Endothelial cell of umbilical vein (primary cell): ENCODE measurements at regions not wholly inside any gene's neighbourhood (a gene's known extent, or its start where the extent isn't known, plus 50 kb on each side); places are given as distances from the start of the nearest gene placed in this dataset.

Experiments
- BruUV-seq: library from RNA; stranded (reverse); fragments of 400-500 nt; replicated peaks from 2 replicates; lab custom pipeline; 2021; lab: Mats Ljungman, UMichigan
- CTCF ChIA-PET: fragments of 300-600, 350-600 bp; sonication (Branson Sonifier 250); formaldehyde crosslinking; loops from one replicate; lab custom pipeline; 2021; ENCODE audit warnings: antibody characterized with exemption, inconsistent platforms; lab: Charles Lee
- POLR2A ChIA-PET: fragments of 300-600, 350-600 bp; sonication (Branson Sonifier 250); formaldehyde crosslinking; loops from one replicate; lab custom pipeline; 2021; ENCODE audit warnings: antibody characterized with exemption, inconsistent platforms; lab: Charles Lee
- DNase-seq: peaks from one replicate; pipeline ENCODE4 v3.0.0-alpha.2; 2011; ENCODE audit warnings: low read depth, low spot score
- FAIRE-seq: peaks from 2 replicates; lab custom pipeline; 2011; peaks lifted over from hg19 to GRCh38; lab: Jason Lieb, UNC
- H2AFZ ChIP-seq: 2 replicates; pipeline ENCODE4 v1.6.0; 2012; ENCODE audit warnings: low read depth, low read length, control low read depth, inconsistent platforms
- H3K27ac ChIP-seq: 2 replicates; pipeline ENCODE4 v1.5.1; 2011; ENCODE audit warnings: low read depth, mild to moderate bottlenecking, control low read depth, low read length, moderate library complexity; ENCODE audit not compliant: insufficient read depth
- H3K27me3 ChIP-seq, 2 experiments: 2 replicates each; pipeline versions ENCODE4 v1.6.0 to v1.6.1; 2011; ENCODE audit warnings: low read length in 2 of 2, mixed read lengths in 1 of 2; ENCODE audit not compliant: control insufficient read depth in 2 of 2, insufficient read depth in 2 of 2
- H3K36me3 ChIP-seq, 2 experiments: 2 replicates in 1 of 2; 3 replicates in 1 of 2; pipeline ENCODE4 v1.5.1; 2011; ENCODE audit warnings: low read length in 2 of 2, mild to moderate bottlenecking in 1 of 2, moderate library complexity in 1 of 2; ENCODE audit not compliant: control insufficient read depth in 2 of 2, insufficient read depth in 2 of 2; ENCODE audit errors: extremely low read depth in 1 of 2
- H3K4me1 ChIP-seq: 3 replicates; pipeline ENCODE4 v1.5.1; 2011; ENCODE audit warnings: mild to moderate bottlenecking, low read length; ENCODE audit not compliant: control insufficient read depth, insufficient read depth; ENCODE audit errors: extremely low read depth
- H3K4me2 ChIP-seq: 2 replicates; pipeline ENCODE4 v1.6.1; 2011; ENCODE audit warnings: low read length, control low read depth, mixed read lengths; ENCODE audit not compliant: insufficient read depth
- H3K4me3 ChIP-seq, 3 experiments: fragments of 200-600 bp in 1 of 3; sonication (generic), shearing (Covaris generic) in 1 of 3; replicated peaks in 1 of 3; 2 replicates each; pipeline ENCODE4 v1.5.1; 2011 to 2016; ENCODE audit warnings: control low read depth in 3 of 3, low read length in 3 of 3, mild to moderate bottlenecking in 2 of 3, inconsistent platforms in 1 of 3, low read depth in 1 of 3, moderate library complexity in 1 of 3; ENCODE audit not compliant: insufficient read depth in 1 of 3
- H3K79me2 ChIP-seq: 2 replicates; pipeline ENCODE4 v1.6.0; 2012; ENCODE audit warnings: low read length, inconsistent platforms; ENCODE audit not compliant: control insufficient read depth, insufficient read depth
- H3K9ac ChIP-seq: replicated peaks from 2 replicates; pipeline ENCODE3; 2011; ENCODE audit warnings: low read length, control low read depth; ENCODE audit not compliant: insufficient read depth; ENCODE audit errors: extremely low read depth
- H3K9me1 ChIP-seq: replicated peaks from 3 replicates; pipeline ENCODE4 v1.6.0; 2011; ENCODE audit warnings: mild to moderate bottlenecking, low read length; ENCODE audit not compliant: control insufficient read depth, insufficient read depth; ENCODE audit errors: extremely low read depth
- H3K9me3 ChIP-seq: replicated peaks from 2 replicates; pipeline ENCODE4 v1.5.1; 2012; ENCODE audit warnings: low read length, inconsistent platforms; ENCODE audit not compliant: control insufficient read depth, insufficient read depth
- H4K20me1 ChIP-seq: replicated peaks from 2 replicates; pipeline ENCODE3; 2011; ENCODE audit warnings: mild to moderate bottlenecking, low read length; ENCODE audit not compliant: control insufficient read depth, insufficient read depth; ENCODE audit errors: extremely low read depth
- CTCF ChIP-seq, 2 donors: IDR thresholded peaks; 1 replicate in 1 of 2; 2 replicates in 1 of 2; pipeline ENCODE4 v1.5.1; 2011; ENCODE audit warnings: low read length in 2 of 2, mild to moderate bottlenecking in 2 of 2, moderate library complexity in 2 of 2, control low read depth in 1 of 2, inconsistent platforms in 1 of 2, low read depth in 1 of 2; ENCODE audit not compliant: insufficient read depth in 1 of 2; ENCODE audit errors: extremely low read depth in 1 of 2
- EZH2 ChIP-seq: IDR thresholded peaks from 2 replicates; pipeline ENCODE4 v1.6.1; 2012; ENCODE audit warnings: borderline replicate concordance, low read depth, mild to moderate bottlenecking, moderate library complexity, low read length, inconsistent platforms; ENCODE audit not compliant: severe bottlenecking
- FOS ChIP-seq: IDR thresholded peaks from 2 replicates; pipeline ENCODE4 v1.6.1; 2011; ENCODE audit warnings: mild to moderate bottlenecking, low read length, moderate library complexity, borderline replicate concordance; ENCODE audit not compliant: insufficient read depth
- GATA2 ChIP-seq: IDR thresholded peaks from 2 replicates; pipeline ENCODE4 v1.7.0; 2011; ENCODE audit warnings: low read depth, mild to moderate bottlenecking, moderate library complexity, mixed read lengths, low read length; ENCODE audit not compliant: insufficient read length, insufficient read depth
- JUN ChIP-seq: IDR thresholded peaks from 2 replicates; pipeline ENCODE4 v1.6.1; 2011; ENCODE audit warnings: borderline replicate concordance, low read depth; ENCODE audit not compliant: insufficient read length, insufficient read depth
- MAX ChIP-seq: IDR thresholded peaks from 2 replicates; pipeline ENCODE4 v1.6.1; 2011; ENCODE audit not compliant: insufficient read depth, insufficient read length
- MYC ChIP-seq: IDR thresholded peaks from one replicate; pipeline ENCODE4 v1.6.1; 2011; ENCODE audit warnings: mild to moderate bottlenecking, low read depth, low read length
- POLR2A ChIP-seq: IDR thresholded peaks from 2 replicates; pipeline ENCODE4 v1.6.1; 2012; ENCODE audit warnings: low read depth, mild to moderate bottlenecking, control low read depth, low read length
- POLR2AphosphoS5 ChIP-seq: IDR thresholded peaks from 2 replicates; pipeline ENCODE4 v1.6.1; 2012; ENCODE audit warnings: low read depth, mild to moderate bottlenecking, control low read depth, low read length, moderate library complexity; ENCODE audit not compliant: insufficient read depth
- dilution Hi-C: fragments of 300-500 bp; cut with MboI; formaldehyde crosslinking; loops from one replicate; pipeline ENCODE4 v1.15.0; 2019; ENCODE audit warnings: low sequenced_read_pairs; ENCODE audit not compliant: extremely low pct_ligation_motif_present
- intact Hi-C: fragments of 100-400 bp; cut with micrococcal nuclease; formaldehyde crosslinking; loops from one replicate; pipeline ENCODE4 v1.10.0; 2022

GRCh38 chr2:105593221-105593967, 151.3 kb upstream of the NCK2 start:
- no peaks in the 10 kb centered on the region for H3K9me1 ChIP-seq
- CTCF ChIA-PET: no interaction called here

More at GRCh38 chr2:105593221-105593967, 151.3 kb upstream of the NCK2 start:
- Histone ChIP-seq H3K4me1 (no peaks in the 10 kb centered on the region), H2AFZ (no peak overlapping the region), H3K4me3 (no peak overlapping the region), H3K4me2 (no peak overlapping the region), H3K27me3 (no peaks in the 10 kb centered on the region), H3K79me2 (no peaks in the 10 kb centered on the region), H3K9ac (no peak overlapping the region), H3K9me3 (no peaks in the 10 kb centered on the region), H3K27ac (no peak overlapping the region), H3K36me3 (no peaks in the 10 kb centered on the region), H4K20me1 (no peaks in the 10 kb centered on the region)
- no peak for TF ChIP-seq POLR2AphosphoS5
- no peak for TF ChIP-seq CTCF (IDR thresholded peaks at IDR 0.05; ENCODE audit: extremely low read depth in 1 of 2, insufficient read depth in 1 of 2, low read depth in 1 of 2, low read length in 2 of 2)
- TF ChIP-seq MYC: no peak
- TF ChIP-seq MAX: no peak
- no peak for TF ChIP-seq FOS
- no peak for TF ChIP-seq EZH2
- no peak for TF ChIP-seq POLR2A
- TF ChIP-seq GATA2: no peak
- TF ChIP-seq JUN: no peak
- POLR2A ChIA-PET: no interaction called here
- no peak for DNase-seq
- no TSS peak for BruUV-seq
- dilution Hi-C loops: no loop called here
- intact Hi-C loops: no loop called here
- no peak for FAIRE-seq
